22Rv1 (cell line): ENCODE measurements at regions not wholly inside any gene's neighbourhood (a gene's known extent, or its start where the extent isn't known, plus 50 kb on each side); places are given as distances from the start of the nearest gene placed in this dataset.

Experiments used
- CTCF ChIP-seq: fragments of 450-650 bp; IDR thresholded peaks from 2 replicates; pipeline ENCODE4 v1.5.1; 2017; ENCODE audit warnings: mild to moderate bottlenecking
- ZFX ChIP-seq: fragments of 450-650 bp; IDR thresholded peaks from 2 replicates; pipeline ENCODE4 v1.6.1; 2017; ENCODE audit warnings: antibody characterized with exemption, borderline replicate concordance

- TF ChIP-seq CTCF = no peak
- no peak for TF ChIP-seq ZFX
Observed at GRCh38 chr18:4578449-4578848, 123.3 kb upstream of the DLGAP1 start.
